Aorta (tissue), 5 donors: ENCODE measurements at regions not wholly inside any gene's neighbourhood (a gene's known extent, or its start where the extent isn't known, plus 50 kb on each side); places are given as distances from the start of the nearest gene placed in this dataset.

Source experiments
- ATAC-seq: fragments of 200-7000 bp; cut with Tn5 transposase; one replicate; pipeline ENCODE4 v1.9.1; 2022; ENCODE audit warnings: moderate library complexity; ENCODE audit not compliant: low FRiP score
- DNase-seq, 2 donors: peaks; one replicate each; pipeline ENCODE4 v3.0.0-alpha.2; 2020
- H3K27ac ChIP-seq, 2 donors: one replicate each; pipeline ENCODE4 v1.5.1; 2013; ENCODE audit warnings: low read length in 2 of 2, mild to moderate bottlenecking in 2 of 2, moderate library complexity in 2 of 2, control low read depth in 1 of 2, inconsistent platforms in 1 of 2, low read depth in 1 of 2
- H3K27me3 ChIP-seq, 2 donors: one replicate each; pipeline ENCODE4 v1.6.1; 2013; ENCODE audit warnings: control low read depth in 1 of 2, low read length in 1 of 2, mild to moderate bottlenecking in 1 of 2, moderate library complexity in 1 of 2; ENCODE audit not compliant: insufficient read depth in 2 of 2, control insufficient read depth in 1 of 2
- H3K36me3 ChIP-seq, 2 donors: one replicate each; pipeline ENCODE4 v1.6.1; 2013; ENCODE audit warnings: control low read depth in 1 of 2, low read length in 1 of 2, mild to moderate bottlenecking in 1 of 2; ENCODE audit not compliant: insufficient read depth in 2 of 2, control insufficient read depth in 1 of 2
- H3K4me1 ChIP-seq, 2 donors: one replicate each; pipeline ENCODE4 v1.6.1; 2013; ENCODE audit warnings: low read length in 2 of 2, control low read depth in 1 of 2, mild to moderate bottlenecking in 1 of 2, moderate library complexity in 1 of 2; ENCODE audit not compliant: insufficient read depth in 2 of 2, control insufficient read depth in 1 of 2
- H3K4me3 ChIP-seq, 2 donors: one replicate each; pipeline ENCODE4 v1.5.1; 2013; ENCODE audit warnings: low read length in 2 of 2, control low read depth in 1 of 2, mild to moderate bottlenecking in 1 of 2
- H3K9me3 ChIP-seq: one replicate; pipeline ENCODE4 v1.6.1; 2013; ENCODE audit warnings: mild to moderate bottlenecking, low read length; ENCODE audit not compliant: control insufficient read depth
- WGBS, 2 donors: extraction: QIAGEN DNeasy Blood & Tissue Kit; methylation state at CpG; one replicate each; pipeline ENCODE4 v1.1.7; 2013; 5-methylcytosine and 5-hydroxymethylcytosine counted together
- intact Hi-C, 2 donors: fragments of 100-400 bp; cut with DNase I; formaldehyde crosslinking; loops; one replicate each; pipeline versions ENCODE4 v1.14.2 to v1.15.0; 2022
- donor health status: healthy with polysubstance abuse.
- donor health status: Bipolar disorder and iron deficiency.
- donor health status: DM: no; HTN: no; CAD: no.
- donor health status: DM: no; HTN: no; CAD: no.
- donor health status: DM: yes; HTN: yes; CAD: no.

DNA sequence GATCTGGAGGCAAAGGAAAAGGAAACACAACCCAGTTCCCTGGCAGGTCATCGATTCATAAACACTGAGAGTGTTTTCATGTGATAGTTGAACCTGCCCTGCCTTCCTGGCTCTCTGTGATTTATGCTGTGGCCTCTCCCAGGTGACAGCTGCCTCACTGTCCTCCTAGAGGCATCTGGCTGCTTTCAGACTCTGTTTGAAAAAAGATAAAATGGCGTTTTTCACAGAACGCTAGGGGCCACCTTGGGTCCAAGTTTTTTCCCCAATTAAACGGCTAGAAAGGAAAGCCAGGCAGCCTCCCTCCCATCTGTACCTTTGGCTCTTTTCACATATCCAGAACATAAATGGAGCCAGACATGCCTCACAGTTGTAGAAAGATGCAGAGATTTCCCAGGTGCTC is 252.6 kb upstream of the CCDC196 start:
- WGBS, 2 donors = 10 to 17% methylated on average over 4 of the region's 4 CpGs
- Histone ChIP-seq H3K9me3 (no peaks in the 10 kb centered on the region), H3K4me1 (no peaks in the 10 kb centered on the region), H3K27ac (no peak overlapping the region), H3K27me3 (peaks cover 0 to 2% of the 10 kb centered on the region in 2 donors), H3K36me3 (no peaks in the 10 kb centered on the region), H3K4me3 (no peak overlapping the region)
- ATAC-seq (no peak), DNase-seq (no peak)
- intact Hi-C loops = no loop called here

DNA sequence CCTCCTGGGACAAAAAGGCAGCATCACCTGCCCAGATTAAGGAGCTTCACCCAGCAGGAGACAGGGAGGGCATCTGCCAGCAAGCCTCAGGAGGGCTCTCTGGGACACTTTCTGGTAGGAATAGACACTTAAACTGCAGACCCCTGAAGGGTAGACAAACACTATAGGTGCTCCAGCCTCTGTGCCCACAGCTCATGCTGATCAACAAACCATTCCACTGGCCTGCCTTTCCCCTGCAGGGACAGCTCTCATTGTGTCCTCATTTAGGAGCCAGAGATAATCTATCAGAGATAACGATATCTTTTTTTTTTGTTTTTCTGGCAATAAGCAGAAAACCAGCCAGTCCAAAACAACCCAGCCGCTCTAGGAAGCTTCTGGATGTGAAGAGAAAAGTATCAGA is 251.8 kb upstream of the CCDC196 start:
- intact Hi-C loops = no loop called here
- peaks cover 0 to 2% of the 10 kb centered on the region in 2 donors for H3K27me3 ChIP-seq
- DNase-seq (no peak), ATAC-seq (no peak)
- no peak overlapping the region for H3K27ac ChIP-seq
- no peak overlapping the region for H3K4me3 ChIP-seq
- H3K4me1 ChIP-seq = no peaks in the 10 kb centered on the region
- no peaks in the 10 kb centered on the region for H3K9me3 ChIP-seq
- H3K36me3 ChIP-seq = no peaks in the 10 kb centered on the region
- 71 to 74% methylated on average over 2 of the region's 2 CpGs for WGBS, 2 donors

GRCh38 chr14:66237741-66238140 is 248.4 kb upstream of the CCDC196 start:
- Histone ChIP-seq H3K27me3 (peaks cover 0 to 2% of the 10 kb centered on the region in 2 donors), H3K9me3 (no peaks in the 10 kb centered on the region), H3K36me3 (no peaks in the 10 kb centered on the region), H3K4me3 (no peak overlapping the region), H3K4me1 (no peaks in the 10 kb centered on the region), H3K27ac (no peak overlapping the region)
- DNase-seq (no peak), ATAC-seq (no peak)
- 62% methylated on average over 4 of the region's 4 CpGs for WGBS, 2 donors
- intact Hi-C loops = no loop called here

GRCh38 chr14:66238969-66239368 is 247.2 kb upstream of the CCDC196 start:
- peaks cover 1% of the 10 kb centered on the region for H3K9me3 ChIP-seq
- no peaks in the 10 kb centered on the region for H3K4me1 ChIP-seq
- H3K4me3 ChIP-seq = no peak overlapping the region
- intact Hi-C loops = no loop called here
- DNase-seq = no peak
- no peak for ATAC-seq
- H3K27ac ChIP-seq = no peak overlapping the region
- H3K27me3 ChIP-seq = peaks cover 0 to 2% of the 10 kb centered on the region in 2 donors
- no peaks in the 10 kb centered on the region for H3K36me3 ChIP-seq
- WGBS, 2 donors = 25 to 31% methylated on average over 1 of the region's 1 CpG

DNA sequence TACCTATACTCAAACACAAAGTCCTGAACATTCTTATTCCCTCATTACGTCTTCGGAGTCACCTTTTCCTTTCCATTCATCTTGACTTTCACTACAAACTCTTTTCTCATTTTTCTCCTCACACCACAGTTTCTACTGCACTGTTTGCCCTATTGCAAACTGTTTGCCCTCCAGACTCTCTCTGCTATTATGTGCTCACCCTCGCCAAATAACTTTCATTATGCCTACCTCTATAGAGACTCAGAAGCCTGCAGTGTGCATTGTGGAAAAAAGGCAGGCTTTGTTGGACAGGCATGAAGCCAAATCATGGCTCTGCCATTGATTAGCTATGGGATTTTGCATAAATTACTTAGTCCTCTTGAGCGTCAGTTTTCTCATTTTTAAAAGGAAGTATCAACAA is 246.6 kb upstream of the CCDC196 start:
- no peak for DNase-seq
- Histone ChIP-seq H3K9me3 (peaks cover 1% of the 10 kb centered on the region), H3K4me3 (no peak overlapping the region), H3K27me3 (peaks cover 0 to 2% of the 10 kb centered on the region in 2 donors), H3K36me3 (no peaks in the 10 kb centered on the region), H3K27ac (no peak overlapping the region), H3K4me1 (no peaks in the 10 kb centered on the region)
- no peak for ATAC-seq
- WGBS, 2 donors = 81 to 86% methylated on average over 4 of the region's 4 CpGs
- intact Hi-C loops = no loop called here

GRCh38 chr14:66240105-66240504 is 246.1 kb upstream of the CCDC196 start:
- Histone ChIP-seq H3K27me3 (peaks cover 0 to 2% of the 10 kb centered on the region in 2 donors), H3K36me3 (no peaks in the 10 kb centered on the region), H3K4me3 (no peak overlapping the region), H3K4me1 (no peaks in the 10 kb centered on the region), H3K27ac (no peak overlapping the region), H3K9me3 (peaks cover 1% of the 10 kb centered on the region)
- ATAC-seq (no peak), DNase-seq (no peak)
- intact Hi-C loops = no loop called here

DNA sequence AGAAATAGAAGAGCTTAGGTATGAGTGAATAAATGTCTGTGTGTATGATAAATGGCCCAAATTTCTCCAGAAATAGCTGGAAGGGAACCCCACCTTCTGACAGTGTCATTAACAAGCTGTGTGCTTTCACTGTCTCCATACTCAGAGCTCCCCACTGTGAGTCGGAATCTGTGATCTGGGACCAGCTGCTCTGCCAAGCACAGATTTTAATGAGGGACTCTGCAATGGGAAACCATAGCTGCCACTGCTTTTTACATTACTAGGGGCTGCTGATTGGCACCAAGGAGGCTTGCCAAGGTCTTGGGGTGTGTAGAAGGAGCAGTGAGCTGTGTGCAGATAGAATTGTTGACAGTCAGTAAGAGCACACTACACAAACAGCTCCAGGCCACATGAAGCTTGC is 244.2 kb upstream of the CCDC196 start:
- H3K4me1 ChIP-seq = no peaks in the 10 kb centered on the region
- peaks cover 0 to 2% of the 10 kb centered on the region in 2 donors for H3K27me3 ChIP-seq
- ATAC-seq (no peak), DNase-seq (no peak)
- H3K27ac ChIP-seq = no peak overlapping the region
- peaks cover 1% of the 10 kb centered on the region for H3K9me3 ChIP-seq
- H3K36me3 ChIP-seq = no peaks in the 10 kb centered on the region
- no peak overlapping the region for H3K4me3 ChIP-seq
- WGBS, 2 donors = 67 to 71% methylated on average over 1 of the region's 1 CpG
- intact Hi-C loops = no loop called here

DNA sequence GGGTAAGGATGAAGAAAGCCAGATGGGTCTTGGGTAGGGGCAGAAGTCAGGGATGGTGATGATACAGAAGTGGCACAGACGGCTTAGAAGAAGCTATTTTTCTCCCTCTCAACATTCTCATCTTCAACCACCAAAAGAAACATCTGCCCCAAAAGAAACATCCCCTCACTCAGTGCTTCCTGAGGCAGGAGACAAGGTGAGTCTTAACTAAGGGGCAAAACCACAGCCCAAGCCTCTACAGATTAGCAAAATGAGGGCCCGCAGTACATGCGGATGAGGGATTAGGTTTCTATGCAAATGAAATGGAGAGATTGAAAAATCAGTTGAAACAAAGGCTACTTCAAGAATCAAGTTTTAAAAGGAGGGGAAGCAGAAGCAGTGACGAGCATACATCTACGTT is 241.3 kb upstream of the CCDC196 start:
- no peaks in the 10 kb centered on the region for H3K27me3 ChIP-seq
- DNase-seq (no peak), ATAC-seq (no peak)
- intact Hi-C loops = no loop called here
- H3K27ac ChIP-seq = no peak overlapping the region
- no peak overlapping the region for H3K4me3 ChIP-seq
- H3K36me3 ChIP-seq = no peaks in the 10 kb centered on the region
- 82 to 85% methylated on average over 5 of the region's 5 CpGs for WGBS, 2 donors
- H3K9me3 ChIP-seq = peaks cover 1% of the 10 kb centered on the region
- no peaks in the 10 kb centered on the region for H3K4me1 ChIP-seq

DNA sequence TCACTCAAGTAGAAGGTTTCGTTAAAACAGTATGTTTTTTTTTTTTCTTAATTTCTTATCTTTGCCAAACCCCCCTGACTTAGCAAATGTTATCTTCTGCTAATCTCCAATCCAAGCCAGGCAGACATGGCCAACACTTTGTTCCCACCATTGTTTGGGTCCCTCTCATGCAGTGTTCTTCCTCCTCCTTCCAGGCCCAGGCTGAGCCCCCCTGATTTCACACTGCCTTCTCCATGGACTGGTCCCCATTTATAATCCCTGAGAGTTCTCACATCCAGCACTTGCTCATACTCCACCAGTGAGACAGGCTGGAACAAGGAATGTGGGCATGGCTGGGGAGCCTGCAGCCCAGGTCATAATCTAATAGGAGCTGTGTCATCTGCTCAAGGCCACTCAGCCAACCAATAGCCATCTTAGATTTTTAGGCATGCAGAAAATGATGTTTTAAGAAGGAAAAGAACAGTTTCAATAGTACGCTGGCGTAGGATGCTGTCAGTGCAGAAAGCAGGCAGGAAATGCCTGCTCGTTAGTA is 238.4 kb upstream of the CCDC196 start:
- H3K27ac ChIP-seq = no peak overlapping the region
- DNase-seq = no peak
- 36 to 46% methylated on average over 4 of the region's 4 CpGs for WGBS, 2 donors
- H3K9me3 ChIP-seq = peaks cover 1% of the 10 kb centered on the region
- no peak overlapping the region for H3K4me3 ChIP-seq
- H3K36me3 ChIP-seq = no peaks in the 10 kb centered on the region
- ATAC-seq = no peak
- no peaks in the 10 kb centered on the region for H3K4me1 ChIP-seq
- peaks cover 0 to 1% of the 10 kb centered on the region in 2 donors for H3K27me3 ChIP-seq
- intact Hi-C loops = no loop called here
